GM12873 (cell line): ENCODE measurements at regions not wholly inside any gene's neighbourhood (a gene's known extent, or its start where the extent isn't known, plus 50 kb on each side); places are given as distances from the start of the nearest gene placed in this dataset.

Experiments used
- CTCF ChIP-seq: IDR thresholded peaks from 2 replicates; pipeline ENCODE4 v1.5.1; 2012; ENCODE audit warnings: low read depth, mild to moderate bottlenecking, moderate library complexity, low read length, control low read depth; ENCODE audit not compliant: insufficient read depth; ENCODE audit errors: missing control alignments

- TF ChIP-seq CTCF: no peak
These were observed 253.2 kb upstream of the SMIM30 start for GRCh38 chr7:113371416-113372043.

- TF ChIP-seq CTCF: no peak
These were observed 252.6 kb upstream of the SMIM30 start for GRCh38 chr7:113370910-113371309.

GRCh38 chr7:113368256-113368655 lies 249.9 kb upstream of the SMIM30 start:
- no peak for TF ChIP-seq CTCF

- TF ChIP-seq CTCF: no peak
These were observed 248.8 kb upstream of the SMIM30 start for GRCh38 chr7:113367041-113367586.

- no peak for TF ChIP-seq CTCF
These were observed 247.8 kb upstream of the SMIM30 start for GRCh38 chr7:113366122-113366521.

GRCh38 chr7:113349339-113349738 lies 231.0 kb upstream of the SMIM30 start:
- no peak for TF ChIP-seq CTCF

GRCh38 chr7:113339661-113340060 lies 221.3 kb upstream of the SMIM30 start:
- TF ChIP-seq CTCF: no peak
